Stimulated activated CD4-positive, alpha-beta T cell treated with anti-CD3 and anti-CD28 coated beads, Interleukin-15, amount 100 ng/mL, for 24 hours (primary cell): ENCODE measurements at regions not wholly inside any gene's neighbourhood (a gene's known extent, or its start where the extent isn't known, plus 50 kb on each side); places are given as distances from the start of the nearest gene placed in this dataset.

Experiments used
- DNase-seq: peaks from one replicate; pipeline ENCODE4 v3.0.0-alpha.2; 2020

GRCh38 chr5:33304601-33305000 lies 136.2 kb upstream of the TARS1 start:
- DNase-seq: no peak

DNA sequence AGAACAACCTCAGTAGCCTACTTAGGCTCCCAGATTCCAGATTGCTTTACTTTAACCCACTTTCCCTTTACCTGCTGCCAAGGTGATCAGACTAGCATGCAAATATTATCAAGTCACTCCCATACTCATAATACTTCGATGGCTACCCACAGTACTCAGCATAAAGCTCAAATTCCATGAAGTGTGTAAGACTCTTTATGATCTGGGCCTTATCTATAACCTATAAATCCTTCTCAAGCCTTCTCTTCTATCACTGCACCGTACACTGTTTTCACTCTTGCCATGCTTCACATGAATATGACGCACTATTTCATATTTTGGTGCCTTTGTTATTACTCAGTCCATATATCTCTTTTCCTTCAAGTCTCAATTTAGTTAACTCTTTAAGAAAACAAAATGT lies 135.2 kb upstream of the TARS1 start:
- no peak for DNase-seq

GRCh38 chr5:33306758-33307157 lies 134.0 kb upstream of the TARS1 start:
- no peak for DNase-seq

DNA sequence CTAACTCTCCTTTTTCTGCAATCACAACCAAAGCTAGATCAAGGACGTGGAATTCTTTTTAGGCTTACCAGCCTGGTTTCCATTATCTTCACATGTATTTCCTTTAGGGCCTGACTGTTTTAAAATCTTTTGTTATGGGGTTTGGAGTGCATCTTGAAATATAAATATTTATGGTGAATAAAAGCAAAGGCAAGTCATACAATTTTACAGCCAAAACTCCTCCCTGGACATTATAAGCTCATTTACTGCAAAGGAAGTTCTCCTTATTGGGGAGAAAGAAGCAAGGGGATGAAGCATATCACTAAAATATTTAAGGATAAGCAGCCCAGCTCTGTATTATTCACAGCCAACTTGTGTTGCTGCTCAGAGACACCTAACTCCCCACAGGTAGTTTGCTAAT lies 132.2 kb upstream of the TARS1 start:
- no peak for DNase-seq

- no peak for DNase-seq
Observed at GRCh38 chr5:33309068-33309467, 131.7 kb upstream of the TARS1 start.

- DNase-seq: no peak
Observed at GRCh38 chr5:33309536-33310345, 131.0 kb upstream of the TARS1 start.

DNA sequence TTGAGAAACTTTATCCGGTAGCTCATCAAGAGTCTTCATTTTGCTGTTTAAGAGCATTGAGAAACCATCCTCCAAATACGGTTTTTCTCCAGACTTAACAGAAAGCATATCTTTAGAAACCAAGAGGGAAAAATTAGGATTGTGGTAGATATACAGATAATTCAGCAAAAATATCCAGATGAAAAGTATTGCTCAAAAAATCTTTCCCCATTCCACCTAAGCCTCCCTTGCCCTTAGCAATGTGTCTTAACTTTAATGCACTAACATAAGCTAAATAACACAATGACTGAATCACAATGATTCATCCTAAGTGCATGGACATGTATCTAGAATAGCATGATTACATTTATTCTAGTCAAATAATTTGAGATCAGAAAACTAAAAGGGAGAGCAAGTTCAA lies 130.3 kb upstream of the TARS1 start:
- no peak for DNase-seq

DNA sequence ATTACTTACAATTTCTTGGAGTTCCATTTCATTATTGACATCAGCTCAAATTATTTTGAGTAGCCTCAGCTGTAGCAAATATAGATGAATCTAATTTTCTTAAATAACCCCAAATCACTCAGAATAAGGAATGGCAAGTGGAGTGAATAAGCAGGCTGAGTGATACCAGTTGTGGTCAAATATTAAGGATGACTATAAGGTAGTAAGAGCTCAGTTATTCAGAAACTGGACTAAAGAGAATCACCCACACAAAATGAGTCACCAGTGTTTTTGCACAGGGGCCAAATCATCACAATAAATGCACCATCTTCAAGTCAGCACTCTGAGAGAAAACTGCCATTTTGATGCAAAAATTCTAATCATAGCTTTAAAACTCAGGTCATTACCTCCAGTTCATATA lies 128.9 kb upstream of the TARS1 start:
- no peak for DNase-seq

DNA sequence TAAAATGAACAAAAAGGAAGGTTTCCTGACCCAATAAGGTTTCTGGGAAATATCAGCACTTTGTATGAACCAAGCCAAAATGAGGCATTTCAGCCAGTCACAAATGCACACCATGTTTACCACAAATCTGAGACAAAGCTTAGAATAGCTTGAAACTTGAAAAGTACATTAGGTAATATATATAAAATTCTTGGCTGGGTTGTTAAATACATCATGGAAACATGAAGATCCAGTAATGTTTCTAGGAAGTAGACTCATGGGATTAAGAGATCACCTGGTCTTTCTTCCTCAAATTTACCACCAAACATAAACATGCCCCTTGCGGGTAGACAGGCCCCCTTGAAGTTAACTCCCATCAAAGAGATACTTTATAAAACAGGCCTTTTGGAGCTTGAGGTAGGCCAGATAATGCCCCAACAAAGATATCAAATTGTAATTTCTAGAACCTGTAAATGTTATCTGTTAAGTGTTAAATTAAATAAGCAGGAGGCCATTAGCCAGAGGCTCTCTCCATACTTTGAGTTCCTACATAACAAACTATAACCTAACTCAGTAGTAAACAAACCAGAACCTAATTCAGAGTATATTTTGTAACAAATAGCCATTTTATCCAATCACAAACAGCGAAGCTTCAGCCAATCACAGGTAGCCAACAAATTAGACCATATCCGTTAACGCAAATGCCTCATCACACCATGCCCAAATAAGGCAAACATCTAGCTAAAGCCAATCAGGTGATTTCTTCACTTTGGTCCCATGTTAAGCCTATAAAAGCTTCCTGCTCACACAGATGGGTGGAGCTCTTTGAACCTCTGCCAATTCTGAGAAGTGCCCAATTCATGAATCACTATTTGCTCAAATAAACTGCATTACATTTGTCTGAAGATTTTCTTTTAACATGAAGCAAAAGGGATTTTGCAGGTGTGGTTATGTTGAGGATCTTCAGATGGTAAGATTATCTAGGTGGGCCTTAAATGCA lies 127.9 kb upstream of the TARS1 start:
- no peak for DNase-seq

GRCh38 chr5:33315189-33315588 lies 125.6 kb upstream of the TARS1 start:
- DNase-seq: no peak

DNA sequence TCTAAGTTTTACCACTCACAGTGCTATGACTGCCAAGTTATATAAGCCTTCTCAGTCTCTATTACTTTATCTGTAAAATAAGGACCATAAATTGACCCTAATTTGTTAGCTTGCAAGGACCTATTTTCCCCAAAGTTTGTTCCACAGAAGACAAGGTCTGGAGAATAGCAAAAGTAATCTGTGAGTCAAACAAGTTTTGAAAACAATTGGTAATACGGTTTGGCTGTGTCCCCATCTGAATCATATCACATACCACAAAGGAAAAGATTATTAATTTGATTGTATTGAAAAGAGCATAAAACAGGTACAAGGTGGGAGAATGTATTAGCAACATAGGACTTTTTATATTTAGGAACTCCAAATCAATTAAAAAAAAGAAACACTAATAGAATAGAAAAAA lies 124.0 kb upstream of the TARS1 start:
- DNase-seq: no peak

GRCh38 chr5:33317271-33317670 lies 123.5 kb upstream of the TARS1 start:
- DNase-seq: no peak

GRCh38 chr5:33319151-33319550 lies 121.6 kb upstream of the TARS1 start:
- DNase-seq: no peak

- DNase-seq: no peak
Observed at GRCh38 chr5:33319841-33320240, 120.9 kb upstream of the TARS1 start.

GRCh38 chr5:33321026-33321425 lies 119.7 kb upstream of the TARS1 start:
- no peak for DNase-seq

GRCh38 chr5:33322632-33323031 lies 118.1 kb upstream of the TARS1 start:
- no peak for DNase-seq

DNA sequence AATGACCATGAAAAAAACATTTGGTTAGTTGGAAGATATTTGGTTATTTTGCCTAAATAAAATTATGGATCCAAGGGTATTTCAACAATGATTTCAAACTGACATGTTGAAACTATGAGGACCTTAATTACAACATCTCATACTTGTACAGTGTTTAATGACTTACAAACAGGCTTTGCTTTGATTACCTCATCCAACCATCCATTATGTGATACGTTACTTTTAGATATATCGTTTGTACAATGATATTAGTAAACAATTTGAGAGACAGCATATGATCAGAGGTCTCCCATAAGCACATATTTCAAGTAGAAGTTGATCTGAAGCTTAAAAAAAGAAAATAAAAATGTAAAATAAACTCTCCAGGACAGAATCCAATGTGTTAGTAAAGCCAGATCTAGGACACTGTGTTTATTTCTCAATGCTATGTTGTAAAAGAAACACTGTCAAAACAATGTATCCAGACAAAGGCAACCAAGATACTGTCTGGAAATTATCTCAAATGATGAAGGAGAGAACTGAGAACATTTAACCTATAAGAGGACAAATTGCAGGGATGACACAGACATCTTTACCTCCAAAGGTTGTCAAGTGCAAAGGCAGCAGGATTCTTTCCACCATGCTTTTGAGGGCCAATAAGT lies 116.0 kb upstream of the TARS1 start:
- no peak for DNase-seq

- no peak for DNase-seq
Observed at GRCh38 chr5:33328818-33329217, 111.9 kb upstream of the TARS1 start.

DNA sequence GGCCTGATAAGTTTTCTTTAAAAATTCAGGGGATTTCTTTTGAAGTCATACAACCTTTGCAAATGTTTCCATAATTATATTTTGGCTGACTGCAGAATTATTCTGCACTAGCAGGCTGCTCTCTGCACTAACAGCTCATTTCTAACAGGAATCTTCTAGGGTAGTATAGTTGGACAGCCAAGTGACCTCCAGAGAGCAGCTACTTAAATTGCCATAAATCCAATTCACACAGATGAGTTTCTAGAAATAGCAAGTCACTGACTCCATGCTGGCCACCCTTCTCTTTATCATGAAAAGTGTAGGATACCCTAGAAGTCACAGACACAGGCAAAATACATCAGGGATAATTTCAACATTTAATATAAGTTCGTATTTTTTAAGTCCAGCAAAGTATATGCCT lies 110.9 kb upstream of the TARS1 start:
- DNase-seq: no peak

GRCh38 chr5:33330426-33330825 lies 110.3 kb upstream of the TARS1 start:
- DNase-seq: no peak

GRCh38 chr5:33330992-33331391 lies 109.8 kb upstream of the TARS1 start:
- no peak for DNase-seq

- DNase-seq: no peak
Observed at GRCh38 chr5:33332804-33333203, 108.0 kb upstream of the TARS1 start.

GRCh38 chr5:33334829-33335228 lies 105.9 kb upstream of the TARS1 start:
- DNase-seq: no peak
